Caco-2 (cell line): ENCODE measurements at regions not wholly inside any gene's neighbourhood (a gene's known extent, or its start where the extent isn't known, plus 50 kb on each side); places are given as distances from the start of the nearest gene placed in this dataset.

Experiments used
- BruUV-seq: library from RNA; stranded (reverse); fragments of 400-500 nt; replicated peaks from 2 replicates; lab custom pipeline; 2021; lab: Mats Ljungman, UMichigan
- CTCF ChIA-PET: fragments of 300-600 bp; sonication (Branson Sonifier 250); formaldehyde crosslinking; loops from one replicate; lab custom pipeline; 2022; ENCODE audit warnings: antibody characterized with exemption; lab: Charles Lee
- POLR2A ChIA-PET: fragments of 300-600 bp; sonication (Branson Sonifier 250); formaldehyde crosslinking; loops from one replicate; lab custom pipeline; 2022; ENCODE audit warnings: antibody characterized with exemption; lab: Charles Lee
- DNase-seq, 2 experiments: peaks; one replicate each; pipeline versions ENCODE4 v3.0.0 to v3.0.0-alpha.2; 2020 to 2022
- H3K27me3 ChIP-seq: replicated peaks from 2 replicates; pipeline ENCODE4 v1.6.0; 2011; ENCODE audit warnings: low read length; ENCODE audit not compliant: control insufficient read depth, insufficient read depth
- H3K36me3 ChIP-seq: 2 replicates; pipeline ENCODE4 v1.5.1; 2011; ENCODE audit warnings: low read length; ENCODE audit not compliant: control insufficient read depth, insufficient read depth
- H3K4me1 ChIP-seq: fragments of 250-450 bp; sonication (Bioruptor Pico); 2 replicates; pipeline ENCODE4 v1.5.1; 2020; ENCODE audit warnings: mild to moderate bottlenecking
- H3K4me3 ChIP-seq: 2 replicates; pipeline ENCODE4 v1.5.1; 2011; ENCODE audit warnings: low read depth, mild to moderate bottlenecking, control low read depth, low read length
- H3K9me3 ChIP-seq: fragments of 250-450 bp; sonication (Bioruptor Pico); 2 replicates; pipeline ENCODE4 v1.5.1; 2020; ENCODE audit warnings: mild to moderate bottlenecking, moderate library complexity
- H3K27ac Mint-ChIP-seq: one replicate; pipeline ENCODE4 v1.8.0; 2022; ENCODE audit warnings: mixed read lengths; ENCODE audit not compliant: unreplicated experiment
- H3K27me3 Mint-ChIP-seq: one replicate; pipeline ENCODE4 v1.8.0; 2022; ENCODE audit warnings: mixed read lengths; ENCODE audit not compliant: insufficient read depth, unreplicated experiment
- H3K36me3 Mint-ChIP-seq: one replicate; pipeline ENCODE4 v1.8.0; 2022; ENCODE audit warnings: mild to moderate bottlenecking, mixed read lengths; ENCODE audit not compliant: insufficient read depth, unreplicated experiment
- H3K4me1 Mint-ChIP-seq: one replicate; pipeline ENCODE4 v1.8.0; 2022; ENCODE audit warnings: low read depth, mixed read lengths; ENCODE audit not compliant: unreplicated experiment
- H3K4me3 Mint-ChIP-seq: one replicate; pipeline ENCODE4 v1.8.0; 2022; ENCODE audit warnings: mild to moderate bottlenecking, moderate library complexity, mixed read lengths; ENCODE audit not compliant: unreplicated experiment
- H3K9me3 Mint-ChIP-seq: one replicate; pipeline ENCODE4 v1.8.0; 2022; ENCODE audit warnings: mixed read lengths; ENCODE audit not compliant: unreplicated experiment
- intact Hi-C: fragments of 100-400 bp; cut with micrococcal nuclease; formaldehyde crosslinking; loops from one replicate; pipeline ENCODE4 v1.10.0; 2022; ENCODE audit not compliant: unreplicated experiment
- TF ChIP-seq, protein P1 (sequence below), 2 experiments: fragments of 200-600 bp in 1 of 2; IDR thresholded peaks; 1 replicate in 1 of 2; 2 replicates in 1 of 2; pipeline versions ENCODE4 v1.5.1 to v1.8.0; 2011 to 2022; ENCODE audit warnings: antibody characterized with exemption in 1 of 2, control low read depth in 1 of 2, inconsistent platforms in 1 of 2, low read depth in 1 of 2, low read length in 1 of 2, mild to moderate bottlenecking in 1 of 2, moderate library complexity in 1 of 2; ENCODE audit not compliant: insufficient read depth in 1 of 2, severe bottlenecking in 1 of 2, unreplicated experiment in 1 of 2

DNA sequence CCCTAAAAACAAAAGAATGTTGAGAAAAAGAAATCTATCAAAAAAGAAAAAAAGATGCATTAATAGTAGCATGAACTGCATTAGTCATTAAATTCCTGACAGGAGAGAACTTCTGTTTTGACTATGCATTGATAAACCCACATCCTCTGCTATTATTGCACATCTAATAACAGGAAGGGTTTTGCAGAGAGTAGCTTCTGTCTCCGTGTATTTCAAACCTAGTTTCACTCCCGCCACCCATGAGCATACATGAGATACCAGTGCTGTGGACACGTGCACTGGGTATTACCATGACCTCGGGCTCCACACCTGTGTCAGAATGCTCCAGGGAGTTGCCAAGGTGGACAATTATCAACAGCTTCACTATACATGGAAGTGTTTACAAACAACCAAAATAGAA is 449.1 kb upstream of the SOX5 start:
- no peaks in the 10 kb centered on the region for H3K4me1 Mint-ChIP-seq
- H3K4me1 ChIP-seq = no peaks in the 10 kb centered on the region
- no peaks in the 10 kb centered on the region for H3K27me3 Mint-ChIP-seq
- H3K9me3 Mint-ChIP-seq = no peaks in the 10 kb centered on the region
- no peak overlapping the region for H3K27ac Mint-ChIP-seq
- intact Hi-C loops = no loop called here
- no peak overlapping the region for H3K4me3 ChIP-seq
- no peak for DNase-seq
- H3K4me3 Mint-ChIP-seq = no peak overlapping the region
- no peaks in the 10 kb centered on the region for H3K36me3 Mint-ChIP-seq
- POLR2A ChIA-PET = no interaction called here
- no peaks in the 10 kb centered on the region for H3K27me3 ChIP-seq
- no peaks in the 10 kb centered on the region for H3K36me3 ChIP-seq
- TF ChIP-seq, protein P1, sequence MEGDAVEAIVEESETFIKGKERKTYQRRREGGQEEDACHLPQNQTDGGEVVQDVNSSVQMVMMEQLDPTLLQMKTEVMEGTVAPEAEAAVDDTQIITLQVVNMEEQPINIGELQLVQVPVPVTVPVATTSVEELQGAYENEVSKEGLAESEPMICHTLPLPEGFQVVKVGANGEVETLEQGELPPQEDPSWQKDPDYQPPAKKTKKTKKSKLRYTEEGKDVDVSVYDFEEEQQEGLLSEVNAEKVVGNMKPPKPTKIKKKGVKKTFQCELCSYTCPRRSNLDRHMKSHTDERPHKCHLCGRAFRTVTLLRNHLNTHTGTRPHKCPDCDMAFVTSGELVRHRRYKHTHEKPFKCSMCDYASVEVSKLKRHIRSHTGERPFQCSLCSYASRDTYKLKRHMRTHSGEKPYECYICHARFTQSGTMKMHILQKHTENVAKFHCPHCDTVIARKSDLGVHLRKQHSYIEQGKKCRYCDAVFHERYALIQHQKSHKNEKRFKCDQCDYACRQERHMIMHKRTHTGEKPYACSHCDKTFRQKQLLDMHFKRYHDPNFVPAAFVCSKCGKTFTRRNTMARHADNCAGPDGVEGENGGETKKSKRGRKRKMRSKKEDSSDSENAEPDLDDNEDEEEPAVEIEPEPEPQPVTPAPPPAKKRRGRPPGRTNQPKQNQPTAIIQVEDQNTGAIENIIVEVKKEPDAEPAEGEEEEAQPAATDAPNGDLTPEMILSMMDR (IDR thresholded peaks at IDR 0.05; ENCODE audit: insufficient read depth in 1 of 2, low read depth in 1 of 2, low read length in 1 of 2, severe bottlenecking in 1 of 2, unreplicated experiment in 1 of 2) = no peak
- CTCF ChIA-PET = no interaction called here
- no TSS peak for BruUV-seq
- H3K9me3 ChIP-seq = no peaks in the 10 kb centered on the region

DNA sequence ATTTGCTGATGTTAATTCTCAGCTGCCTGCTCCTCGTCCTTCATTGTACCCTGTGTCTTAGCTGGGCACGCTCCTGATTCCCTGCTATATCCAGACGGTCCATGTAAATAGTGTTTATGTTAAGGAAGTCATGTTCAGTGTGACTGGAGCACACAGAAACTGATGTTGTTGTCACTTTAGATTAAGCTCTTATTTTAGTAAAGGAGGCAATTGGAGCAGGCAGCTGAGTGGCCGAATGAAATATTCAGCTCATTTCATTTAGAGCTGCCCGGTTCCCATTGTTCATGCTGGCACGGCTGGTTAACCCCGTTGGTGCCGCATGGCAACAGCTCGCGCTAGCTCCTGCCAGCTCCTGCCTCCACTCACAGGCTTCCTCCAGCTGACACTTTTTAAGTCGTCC is 446.8 kb upstream of the SOX5 start:
- H3K27me3 Mint-ChIP-seq = no peaks in the 10 kb centered on the region
- no peak overlapping the region for H3K4me3 Mint-ChIP-seq
- no peak for DNase-seq
- H3K36me3 Mint-ChIP-seq = no peaks in the 10 kb centered on the region
- Histone ChIP-seq H3K27me3 (no peaks in the 10 kb centered on the region), H3K36me3 (no peaks in the 10 kb centered on the region), H3K4me3 (no peak overlapping the region), H3K9me3 (peaks cover under 1% of the 10 kb centered on the region; the same call in 1 of the 2 replicates), H3K4me1 (no peaks in the 10 kb centered on the region)
- BruUV-seq = no TSS peak
- no peak overlapping the region for H3K27ac Mint-ChIP-seq
- ChIA-PET CTCF (no interaction called here), POLR2A (no interaction called here)
- intact Hi-C loops = no loop called here
- peaks cover 15% of the 10 kb centered on the region for H3K9me3 Mint-ChIP-seq
- TF ChIP-seq, protein P1 (IDR thresholded peaks at IDR 0.05; ENCODE audit: insufficient read depth in 1 of 2, low read depth in 1 of 2, low read length in 1 of 2, severe bottlenecking in 1 of 2, unreplicated experiment in 1 of 2) = no peak
- no peaks in the 10 kb centered on the region for H3K4me1 Mint-ChIP-seq

DNA sequence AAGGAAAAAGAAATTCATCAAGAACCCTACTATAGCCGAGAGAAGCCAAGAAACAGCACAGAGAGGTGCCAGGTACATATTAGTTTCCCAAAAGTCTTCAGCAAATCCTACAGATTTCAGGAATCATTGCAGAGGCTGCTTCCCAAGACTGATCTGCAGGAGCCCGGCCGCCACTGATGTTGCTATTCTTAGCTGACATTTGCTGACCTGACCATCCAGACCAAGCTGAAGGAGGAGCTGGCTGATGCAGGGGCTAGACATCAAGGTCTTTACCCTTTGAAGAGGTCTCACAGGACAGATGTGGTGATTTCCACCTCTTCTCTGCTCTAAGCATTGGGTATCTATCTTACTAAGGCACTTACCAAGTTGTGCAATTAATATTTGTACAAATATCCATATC is 444.8 kb upstream of the SOX5 start:
- BruUV-seq = no TSS peak
- Mint-ChIP-seq H3K27me3 (no peaks in the 10 kb centered on the region), H3K4me1 (no peaks in the 10 kb centered on the region), H3K36me3 (no peaks in the 10 kb centered on the region), H3K27ac (no peak overlapping the region), H3K9me3 (peaks cover 33% of the 10 kb centered on the region), H3K4me3 (no peak overlapping the region)
- no peak for DNase-seq
- TF ChIP-seq, protein P1 (IDR thresholded peaks at IDR 0.05; ENCODE audit: insufficient read depth in 1 of 2, low read depth in 1 of 2, low read length in 1 of 2, severe bottlenecking in 1 of 2, unreplicated experiment in 1 of 2) = no peak
- H3K27me3 ChIP-seq = no peaks in the 10 kb centered on the region
- intact Hi-C loops = no loop called here
- H3K4me1 ChIP-seq = no peaks in the 10 kb centered on the region
- no peaks in the 10 kb centered on the region for H3K36me3 ChIP-seq
- peaks cover 4% of the 10 kb centered on the region; the same call in 1 of the 2 replicates for H3K9me3 ChIP-seq
- H3K4me3 ChIP-seq = no peak overlapping the region
- POLR2A ChIA-PET = no interaction called here
- CTCF ChIA-PET = no interaction called here
